GM12891 (cell line): ENCODE measurements at regions not wholly inside any gene's neighbourhood (a gene's known extent, or its start where the extent isn't known, plus 50 kb on each side); places are given as distances from the start of the nearest gene placed in this dataset.

ENCODE experiments used
- DNase-seq: peaks from one replicate; pipeline ENCODE4 v3.0.0; 2011; ENCODE audit warnings: low spot score; ENCODE audit not compliant: insufficient read length
- FAIRE-seq: peaks from 2 replicates; lab custom pipeline; 2011; peaks lifted over from hg19 to GRCh38; lab: Jason Lieb, UNC
- PAX5 ChIP-seq: IDR thresholded peaks from 2 replicates; pipeline ENCODE4 v1.6.1; 2011; ENCODE audit warnings: low read length, moderate library complexity, mild to moderate bottlenecking; ENCODE audit not compliant: insufficient read depth, severe bottlenecking
- POLR2A ChIP-seq: IDR thresholded peaks from 2 replicates; pipeline ENCODE4 v1.6.1; 2011; ENCODE audit warnings: low read depth, low read length, control low read depth
- POLR2AphosphoS5 ChIP-seq: IDR thresholded peaks from 2 replicates; pipeline ENCODE4 v1.6.1; 2011; ENCODE audit warnings: low read depth, low read length, control low read depth
- POU2F2 ChIP-seq: IDR thresholded peaks from 2 replicates; pipeline ENCODE4 v1.6.1; 2011; ENCODE audit warnings: low read depth, mild to moderate bottlenecking, control low read depth, low read length, moderate library complexity
- SPI1 ChIP-seq: IDR thresholded peaks from 2 replicates; pipeline ENCODE4 v1.6.1; 2011; ENCODE audit warnings: low read depth, low read length, control low read depth
- TAF1 ChIP-seq: IDR thresholded peaks from 2 replicates; pipeline ENCODE4 v1.6.1; 2011; ENCODE audit warnings: low read depth, low read length, control low read depth

DNA sequence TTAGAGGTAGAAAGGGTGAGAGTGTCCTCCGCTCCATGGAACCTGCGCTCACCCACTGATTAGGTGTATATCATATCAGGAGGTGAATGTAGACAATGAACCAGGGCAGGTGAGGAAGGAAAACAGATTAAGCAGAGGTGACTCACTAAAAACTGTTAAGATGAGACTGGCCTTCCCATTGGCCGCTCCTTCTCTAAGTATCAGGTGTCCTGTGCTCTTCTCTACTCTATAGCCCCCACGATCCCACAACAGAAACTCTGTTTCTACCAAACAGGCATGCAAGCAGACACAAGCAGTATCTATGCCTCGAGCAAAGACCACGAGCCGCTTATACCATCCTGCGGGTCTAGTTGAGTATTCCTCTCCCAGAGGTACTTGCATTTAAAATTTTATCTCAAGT is 103.1 kb downstream of the SNX19 start:
- DNase-seq (no peak), FAIRE-seq (no peak)
- TF ChIP-seq POLR2A (no peak), SPI1 (no peak), POU2F2 (no peak), POLR2AphosphoS5 (no peak), PAX5 (no peak), TAF1 (no peak)

GRCh38 chr11:130813638-130814037 is 102.6 kb downstream of the SNX19 start:
- no peak for TF ChIP-seq SPI1
- no peak for TF ChIP-seq POLR2A
- TF ChIP-seq POU2F2: no peak
- FAIRE-seq (no peak), DNase-seq (no peak)

- FAIRE-seq: no peak
- DNase-seq: no peak
- TF ChIP-seq TAF1 (no peak), POLR2AphosphoS5 (no peak)
Measured at GRCh38 chr11:130814440-130815096, 101.7 kb downstream of the SNX19 start.

GRCh38 chr11:130815097-130815802 is 101.0 kb downstream of the SNX19 start:
- TF ChIP-seq PAX5 (no peak), POLR2A (no peak), POU2F2 (no peak), TAF1 (no peak), POLR2AphosphoS5 (no peak), SPI1 (no peak)
- DNase-seq: no peak
- no peak for FAIRE-seq

GRCh38 chr11:130815956-130816355 is 100.3 kb downstream of the SNX19 start:
- TF ChIP-seq POU2F2 (no peak), POLR2AphosphoS5 (no peak), TAF1 (no peak), PAX5 (no peak), POLR2A (no peak), SPI1 (no peak)
- DNase-seq (no peak), FAIRE-seq (no peak)

GRCh38 chr11:130816546-130817329 is 99.5 kb downstream of the SNX19 start:
- FAIRE-seq: no peak
- TF ChIP-seq TAF1 (no peak), POLR2AphosphoS5 (no peak), PAX5 (no peak), POU2F2 (no peak), SPI1 (no peak), POLR2A (no peak)
- DNase-seq: no peak

DNA sequence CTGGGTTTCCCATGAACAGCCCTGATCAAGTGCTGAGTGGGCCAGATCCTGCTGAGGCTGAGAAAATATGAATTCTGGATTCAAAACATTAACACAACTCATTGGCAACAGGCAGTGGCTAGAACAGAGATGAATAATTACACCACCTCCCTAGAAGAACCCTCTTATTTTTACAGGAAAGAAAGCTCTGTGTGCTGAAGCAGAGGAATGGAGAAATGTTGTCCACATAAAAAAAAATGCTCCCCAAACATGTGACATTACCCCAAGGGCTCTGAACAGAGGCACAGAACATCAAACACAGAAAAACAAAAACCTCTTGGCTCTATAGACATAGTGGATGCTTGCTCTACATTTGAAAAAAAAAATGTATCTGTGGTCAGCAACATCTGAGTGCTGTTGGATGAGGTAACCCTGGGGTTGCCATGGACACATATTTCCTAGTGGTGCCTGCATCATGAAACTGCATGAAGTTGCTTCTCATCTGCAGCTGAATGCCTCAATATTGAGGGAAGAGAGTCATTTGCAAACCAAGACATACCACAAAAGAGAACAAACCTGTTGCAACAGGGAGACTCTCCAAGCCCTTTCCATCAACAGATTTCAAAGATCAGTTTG is 98.8 kb downstream of the SNX19 start:
- DNase-seq (no peak), FAIRE-seq (no peak)

DNA sequence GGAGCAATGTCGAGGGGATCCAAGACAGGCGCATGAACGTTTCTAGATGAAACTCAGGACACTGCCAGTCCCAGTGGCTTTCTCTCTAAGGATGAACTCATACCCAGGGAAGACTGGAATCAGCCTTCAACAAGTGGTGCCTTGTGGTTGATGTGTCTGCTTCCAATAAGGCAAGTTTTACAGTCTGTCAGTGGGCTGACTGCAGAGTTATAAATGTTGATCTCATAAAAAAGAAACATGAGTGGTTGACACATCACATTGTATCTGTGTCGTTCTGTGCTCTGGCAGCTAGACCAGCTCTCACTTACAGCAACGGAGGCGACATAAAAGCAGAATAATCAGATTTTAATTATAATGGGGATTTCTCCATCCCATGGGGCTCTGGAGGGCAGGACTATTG is 96.7 kb downstream of the SNX19 start:
- no peak for TF ChIP-seq SPI1
- no peak for TF ChIP-seq POLR2A
- TF ChIP-seq PAX5: no peak
- TF ChIP-seq TAF1: no peak
- no peak for TF ChIP-seq POU2F2
- TF ChIP-seq POLR2AphosphoS5: no peak
- DNase-seq (no peak), FAIRE-seq (no peak)

More for the DNA sequence above, 98.8 kb downstream of the SNX19 start:
- TF ChIP-seq SPI1: no peak
- no peak for TF ChIP-seq TAF1
- no peak for TF ChIP-seq POLR2A
- TF ChIP-seq POLR2AphosphoS5: no peak
